Osteoblast (primary cell): ENCODE measurements at regions not wholly inside any gene's neighbourhood (a gene's known extent, or its start where the extent isn't known, plus 50 kb on each side); places are given as distances from the start of the nearest gene placed in this dataset.
"Not testable (repeated sequence)": the region's sequence is repeated elsewhere in the genome, so short reads cannot be mapped to it uniquely, and the experiment has no call there.

Experiments used
- DNase-seq: peaks from one replicate; pipeline ENCODE4 v3.0.0; 2011; ENCODE audit warnings: low spot score, mixed read lengths; ENCODE audit not compliant: insufficient read length; ENCODE audit errors: missing footprints
- H2AFZ ChIP-seq: 2 replicates; pipeline ENCODE4 v1.6.0; 2011; ENCODE audit warnings: mild to moderate bottlenecking, low read length
- H3K27ac ChIP-seq: 2 replicates; pipeline ENCODE4 v1.5.1; 2011; ENCODE audit warnings: mild to moderate bottlenecking, low read depth, low read length, moderate library complexity
- H3K27me3 ChIP-seq: 2 replicates; pipeline ENCODE4 v1.6.0; 2012; ENCODE audit warnings: mild to moderate bottlenecking, control low read depth, inconsistent platforms, low read length, moderate library complexity; ENCODE audit not compliant: insufficient read depth
- H3K36me3 ChIP-seq: 2 replicates; pipeline ENCODE4 v1.5.1; 2011; ENCODE audit warnings: mild to moderate bottlenecking, low read length, control low read depth, moderate library complexity; ENCODE audit not compliant: insufficient read depth
- H3K4me1 ChIP-seq: 2 replicates; pipeline ENCODE4 v1.5.1; 2011; ENCODE audit warnings: mild to moderate bottlenecking, low read length, control low read depth, moderate library complexity; ENCODE audit not compliant: insufficient read depth
- H3K4me2 ChIP-seq: 2 replicates; pipeline ENCODE4 v1.6.0; 2011; ENCODE audit warnings: mild to moderate bottlenecking, low read length; ENCODE audit not compliant: insufficient read depth
- H3K4me3 ChIP-seq: fragments of 200-600 bp; sonication (generic); 3 replicates; pipeline ENCODE4 v1.5.1; 2012; ENCODE audit warnings: mild to moderate bottlenecking, low read length, inconsistent platforms; ENCODE audit not compliant: insufficient read depth
- H3K79me2 ChIP-seq: 2 replicates; pipeline ENCODE4 v1.6.0; 2012; ENCODE audit warnings: mild to moderate bottlenecking, low read length, control low read depth, inconsistent platforms; ENCODE audit not compliant: insufficient read depth
- H3K9me3 ChIP-seq: 2 replicates; pipeline ENCODE4 v1.5.1; 2011; ENCODE audit warnings: low read depth, low read length, control low read depth
- H4K20me1 ChIP-seq: 2 replicates; pipeline ENCODE4 v1.6.0; 2012; ENCODE audit warnings: mild to moderate bottlenecking, low read length, control low read depth; ENCODE audit not compliant: insufficient read depth

GRCh38 chr15:21357056-21357455, 83.2 kb downstream of the POTEB3 start:
- H2AFZ ChIP-seq, H3K9me3 ChIP-seq, H3K79me2 ChIP-seq, H3K4me2 ChIP-seq, H3K4me3 ChIP-seq, H3K4me1 ChIP-seq, H3K36me3 ChIP-seq, H4K20me1 ChIP-seq, H3K27me3 ChIP-seq, DNase-seq, H3K27ac ChIP-seq: not testable (repeated sequence)

GRCh38 chr15:21355944-21356343, 84.4 kb downstream of the POTEB3 start:
- H4K20me1 ChIP-seq, DNase-seq: not testable (repeated sequence)

GRCh38 chr15:21354597-21354996, 85.7 kb downstream of the POTEB3 start:
- H2AFZ ChIP-seq, H3K4me3 ChIP-seq, H3K36me3 ChIP-seq, DNase-seq, H3K79me2 ChIP-seq, H4K20me1 ChIP-seq, H3K4me1 ChIP-seq, H3K4me2 ChIP-seq, H3K9me3 ChIP-seq, H3K27me3 ChIP-seq, H3K27ac ChIP-seq: not testable (repeated sequence)

More at GRCh38 chr15:21355944-21356343, 84.4 kb downstream of the POTEB3 start:
- not testable (repeated sequence) for H3K4me2 ChIP-seq, H3K4me3 ChIP-seq, H3K4me1 ChIP-seq, H3K36me3 ChIP-seq, H2AFZ ChIP-seq, H3K9me3 ChIP-seq, H3K79me2 ChIP-seq, H3K27me3 ChIP-seq, H3K27ac ChIP-seq

DNA sequence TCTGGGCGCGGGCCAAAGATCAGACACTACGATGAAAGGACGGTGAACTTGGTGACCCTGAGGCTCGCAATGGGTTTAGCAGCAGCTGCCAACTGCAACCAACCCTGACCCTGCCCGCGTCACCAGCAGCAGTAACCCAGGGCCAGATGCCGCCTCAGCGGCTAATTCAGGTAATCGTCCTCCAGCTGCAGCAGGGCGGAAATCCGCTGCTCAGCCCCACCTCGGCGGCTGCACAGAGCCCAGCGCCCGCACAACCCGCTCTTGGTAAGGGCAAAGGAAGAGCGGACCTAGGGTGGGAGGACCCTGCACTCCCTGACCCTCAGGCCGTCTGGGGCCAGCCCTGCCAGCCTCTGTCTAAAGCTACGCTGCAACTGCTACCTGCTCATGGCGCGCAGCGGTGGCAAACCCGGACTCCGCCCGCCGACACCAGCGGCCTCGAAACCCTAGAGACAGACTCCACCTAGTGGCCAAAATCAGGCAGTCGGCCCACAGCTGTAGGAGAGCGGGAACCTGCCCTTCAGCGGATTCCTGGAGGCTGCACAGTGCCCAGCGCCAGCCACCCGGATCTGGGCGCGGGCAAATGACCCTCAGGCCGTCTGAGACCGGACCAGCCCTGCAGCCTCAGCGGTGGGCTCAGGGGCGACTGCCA, 87.5 kb downstream of the POTEB3 start:
- H3K27me3 ChIP-seq, H3K4me1 ChIP-seq, DNase-seq, H3K79me2 ChIP-seq, H4K20me1 ChIP-seq, H3K27ac ChIP-seq, H2AFZ ChIP-seq, H3K4me3 ChIP-seq, H3K9me3 ChIP-seq, H3K36me3 ChIP-seq, H3K4me2 ChIP-seq: not testable (repeated sequence)

DNA sequence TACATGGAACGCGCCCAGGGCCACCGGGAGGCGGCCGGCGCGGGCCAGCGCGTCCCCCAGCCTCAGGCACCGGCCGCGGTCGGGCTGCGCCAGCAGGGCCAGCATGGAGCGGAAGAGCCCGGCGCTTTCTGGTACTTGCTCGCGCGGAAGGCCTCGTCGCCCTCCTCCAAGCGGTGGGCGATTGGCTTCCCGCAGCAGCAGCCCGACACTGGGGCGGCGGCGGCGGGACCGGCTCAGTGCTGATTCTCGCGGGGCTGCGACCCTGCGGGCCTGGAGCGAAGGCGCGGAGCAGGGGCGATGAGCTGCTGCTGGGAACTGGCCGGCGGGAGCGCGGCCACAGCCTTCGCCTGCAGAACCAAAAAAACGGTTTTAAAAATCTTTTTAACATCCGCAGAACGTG, 95.3 kb downstream of the POTEB3 start:
- not testable (repeated sequence) for H3K4me2 ChIP-seq, H3K36me3 ChIP-seq, H2AFZ ChIP-seq, H4K20me1 ChIP-seq, H3K79me2 ChIP-seq, H3K27ac ChIP-seq, H3K27me3 ChIP-seq, DNase-seq, H3K4me1 ChIP-seq, H3K9me3 ChIP-seq, H3K4me3 ChIP-seq

DNA sequence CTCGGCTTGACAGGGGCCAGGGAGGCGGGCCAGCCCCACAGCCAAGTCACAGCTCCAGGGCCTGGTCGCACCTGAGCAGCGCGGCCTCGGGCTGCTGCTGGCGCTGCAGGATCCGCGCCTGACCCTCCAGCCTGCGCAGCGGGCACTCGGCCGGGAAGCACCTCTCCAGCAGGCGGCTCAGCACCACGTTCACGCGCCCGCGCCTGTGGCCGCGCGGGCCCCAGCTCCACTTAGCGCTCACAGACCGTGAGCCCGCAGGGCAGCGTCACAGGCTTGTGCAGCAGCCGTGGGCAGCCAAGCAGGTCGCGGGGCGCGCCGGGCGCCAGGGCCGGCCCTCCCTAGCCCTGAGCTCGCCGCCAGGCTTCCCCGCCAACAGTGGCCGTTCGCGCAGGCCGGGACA, 95.8 kb downstream of the POTEB3 start:
- not testable (repeated sequence) for H2AFZ ChIP-seq, H3K4me3 ChIP-seq, H3K27ac ChIP-seq, H3K4me2 ChIP-seq, H4K20me1 ChIP-seq, H3K27me3 ChIP-seq, H3K4me1 ChIP-seq, DNase-seq, H3K9me3 ChIP-seq, H3K36me3 ChIP-seq, H3K79me2 ChIP-seq

DNA sequence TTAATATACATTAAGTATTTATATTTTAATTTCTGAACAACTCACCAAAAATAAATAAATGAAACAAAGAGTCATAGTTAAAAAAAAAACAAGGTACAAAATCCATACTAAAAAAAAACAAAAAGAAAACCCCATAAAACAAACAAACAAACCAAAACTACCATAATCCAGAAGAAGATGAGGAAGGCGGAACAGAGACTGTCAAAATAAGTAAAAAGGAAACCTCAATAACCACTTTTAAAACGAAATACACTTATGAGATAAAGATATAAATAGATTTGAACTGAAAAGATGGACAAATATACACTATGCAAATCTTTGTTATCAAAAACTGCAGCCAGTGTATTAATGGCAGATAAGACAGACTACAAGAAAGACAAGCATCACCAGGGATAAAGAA, 103.3 kb downstream of the POTEB3 start:
- not testable (repeated sequence) for H3K79me2 ChIP-seq, H3K27me3 ChIP-seq, DNase-seq

GRCh38 chr15:21324720-21325460, 115.4 kb downstream of the POTEB3 start:
- H3K9me3 ChIP-seq, H3K27me3 ChIP-seq, H3K27ac ChIP-seq, H3K79me2 ChIP-seq, H3K4me1 ChIP-seq, H4K20me1 ChIP-seq, H3K36me3 ChIP-seq, H2AFZ ChIP-seq, H3K4me3 ChIP-seq, DNase-seq, H3K4me2 ChIP-seq: not testable (repeated sequence)

More for the DNA sequence above, 103.3 kb downstream of the POTEB3 start:
- not testable (repeated sequence) for H3K4me1 ChIP-seq, H3K9me3 ChIP-seq, H3K27ac ChIP-seq, H3K4me3 ChIP-seq, H2AFZ ChIP-seq, H3K36me3 ChIP-seq, H3K4me2 ChIP-seq, H4K20me1 ChIP-seq

DNA sequence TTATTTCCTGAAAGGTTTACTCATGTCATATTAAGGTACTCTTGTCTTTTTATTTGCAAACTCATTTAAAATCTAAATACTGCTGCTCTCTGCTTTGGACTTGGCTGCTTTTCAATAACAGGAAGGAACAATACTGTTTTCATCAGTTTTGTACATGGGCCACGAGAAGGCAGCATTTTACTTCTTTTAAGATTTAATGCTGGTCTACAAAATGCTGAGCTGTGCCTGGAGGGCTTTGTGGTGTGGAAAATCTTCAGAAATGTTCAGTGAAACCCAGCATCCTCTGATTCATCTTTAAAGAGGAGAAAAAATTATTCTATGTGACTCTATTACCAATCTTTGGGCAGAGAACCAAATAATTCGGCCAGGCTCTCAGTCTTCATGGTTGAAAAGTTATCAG, 155.9 kb downstream of the POTEB3 start:
- not testable (repeated sequence) for H3K36me3 ChIP-seq, H3K27ac ChIP-seq, H3K4me1 ChIP-seq, H4K20me1 ChIP-seq, H2AFZ ChIP-seq, DNase-seq, H3K4me2 ChIP-seq, H3K79me2 ChIP-seq, H3K27me3 ChIP-seq, H3K4me3 ChIP-seq, H3K9me3 ChIP-seq
